ENCODE measurements at regions not wholly inside any gene's neighbourhood (a gene's known extent, or its start where the extent isn't known, plus 50 kb on each side); places are given as distances from the start of the nearest gene placed in this dataset.

- ATAC-seq: no peak
- intact Hi-C loops (cut with DNase I): no loop called here
- no peak for DNase-seq
- no peak overlapping the region for H3K4me3 ChIP-seq
- H3K9me3 ChIP-seq: no peaks in the 10 kb centered on the region
- no peaks in the 10 kb centered on the region for H3K27me3 ChIP-seq (ENCODE audit: low read depth)
- TF ChIP-seq CTCF (IDR thresholded peaks at IDR 0.05): no peak
- no peak overlapping the region for H3K27ac ChIP-seq
- H3K36me3 ChIP-seq: no peaks in the 10 kb centered on the region
- no peaks in the 10 kb centered on the region for H3K4me1 ChIP-seq
Observed at GRCh38 chr4:157728215-157728614, 444.6 kb downstream of the GASK1B start.

- H3K9me3 ChIP-seq: no peaks in the 10 kb centered on the region
- no peaks in the 10 kb centered on the region for H3K4me1 ChIP-seq
- TF ChIP-seq CTCF (IDR thresholded peaks at IDR 0.05): no peak
- ATAC-seq (no peak), DNase-seq (no peak)
- no peaks in the 10 kb centered on the region for H3K27me3 ChIP-seq (ENCODE audit: low read depth)
- H3K27ac ChIP-seq: no peak overlapping the region
- no peaks in the 10 kb centered on the region for H3K36me3 ChIP-seq
- H3K4me3 ChIP-seq: no peak overlapping the region
- intact Hi-C loops (cut with DNase I): no loop called here
Observed at GRCh38 chr4:157727163-157727562, 445.7 kb downstream of the GASK1B start.

- intact Hi-C loops (cut with DNase I): no loop called here
- H3K4me1 ChIP-seq: no peaks in the 10 kb centered on the region
- no peaks in the 10 kb centered on the region for H3K27me3 ChIP-seq (ENCODE audit: low read depth)
- H3K36me3 ChIP-seq: no peaks in the 10 kb centered on the region
- no peak overlapping the region for H3K27ac ChIP-seq
- no peak for TF ChIP-seq CTCF (IDR thresholded peaks at IDR 0.05)
- no peak for ATAC-seq
- no peak overlapping the region for H3K4me3 ChIP-seq
- DNase-seq: no peak
- H3K9me3 ChIP-seq: no peaks in the 10 kb centered on the region
Observed at GRCh38 chr4:157722146-157722545, 450.7 kb downstream of the GASK1B start.

GRCh38 chr4:157713342-157713741, 459.5 kb downstream of the GASK1B start:
- no peaks in the 10 kb centered on the region for H3K9me3 ChIP-seq
- intact Hi-C loops (cut with DNase I): no loop called here
- H3K4me3 ChIP-seq: no peak overlapping the region
- no peaks in the 10 kb centered on the region for H3K4me1 ChIP-seq
- H3K27ac ChIP-seq: no peak overlapping the region
- TF ChIP-seq CTCF (IDR thresholded peaks at IDR 0.05): no peak
- H3K27me3 ChIP-seq (ENCODE audit: low read depth): no peaks in the 10 kb centered on the region
- ATAC-seq (no peak), DNase-seq (no peak)
- no peaks in the 10 kb centered on the region for H3K36me3 ChIP-seq

GRCh38 chr4:157706155-157706554, 466.7 kb downstream of the GASK1B start:
- no peaks in the 10 kb centered on the region for H3K4me1 ChIP-seq
- H3K4me3 ChIP-seq: no peak overlapping the region
- no peak for ATAC-seq
- no peak for TF ChIP-seq CTCF (IDR thresholded peaks at IDR 0.05)
- H3K27ac ChIP-seq: no peak overlapping the region
- no peaks in the 10 kb centered on the region for H3K36me3 ChIP-seq
- intact Hi-C loops (cut with DNase I): no loop called here
- H3K9me3 ChIP-seq: no peaks in the 10 kb centered on the region
- H3K27me3 ChIP-seq (ENCODE audit: low read depth): no peaks in the 10 kb centered on the region
- DNase-seq: no peak

GRCh38 chr4:157702831-157703230, 470.0 kb downstream of the GASK1B start:
- Histone ChIP-seq H3K27ac (no peak overlapping the region), H3K4me3 (no peak overlapping the region), H3K9me3 (no peaks in the 10 kb centered on the region), H3K27me3 (ENCODE audit: low read depth) (no peaks in the 10 kb centered on the region), H3K36me3 (no peaks in the 10 kb centered on the region), H3K4me1 (no peaks in the 10 kb centered on the region)
- TF ChIP-seq CTCF (IDR thresholded peaks at IDR 0.05): no peak
- no peak for ATAC-seq
- no peak for DNase-seq
- intact Hi-C loops (cut with DNase I): no loop called here
